ENCODE measurements at regions not wholly inside any gene's neighbourhood (a gene's known extent, or its start where the extent isn't known, plus 50 kb on each side); places are given as distances from the start of the nearest gene placed in this dataset.

GRCh38 chr3:59601486-59601885 lies 551.7 kb upstream of the CFAP20DC start:
- TF ChIP-seq POLR2A (IDR thresholded peaks at IDR 0.05) = no peak
- TF ChIP-seq, protein P1, sequence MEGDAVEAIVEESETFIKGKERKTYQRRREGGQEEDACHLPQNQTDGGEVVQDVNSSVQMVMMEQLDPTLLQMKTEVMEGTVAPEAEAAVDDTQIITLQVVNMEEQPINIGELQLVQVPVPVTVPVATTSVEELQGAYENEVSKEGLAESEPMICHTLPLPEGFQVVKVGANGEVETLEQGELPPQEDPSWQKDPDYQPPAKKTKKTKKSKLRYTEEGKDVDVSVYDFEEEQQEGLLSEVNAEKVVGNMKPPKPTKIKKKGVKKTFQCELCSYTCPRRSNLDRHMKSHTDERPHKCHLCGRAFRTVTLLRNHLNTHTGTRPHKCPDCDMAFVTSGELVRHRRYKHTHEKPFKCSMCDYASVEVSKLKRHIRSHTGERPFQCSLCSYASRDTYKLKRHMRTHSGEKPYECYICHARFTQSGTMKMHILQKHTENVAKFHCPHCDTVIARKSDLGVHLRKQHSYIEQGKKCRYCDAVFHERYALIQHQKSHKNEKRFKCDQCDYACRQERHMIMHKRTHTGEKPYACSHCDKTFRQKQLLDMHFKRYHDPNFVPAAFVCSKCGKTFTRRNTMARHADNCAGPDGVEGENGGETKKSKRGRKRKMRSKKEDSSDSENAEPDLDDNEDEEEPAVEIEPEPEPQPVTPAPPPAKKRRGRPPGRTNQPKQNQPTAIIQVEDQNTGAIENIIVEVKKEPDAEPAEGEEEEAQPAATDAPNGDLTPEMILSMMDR (IDR thresholded peaks at IDR 0.05) = no peak
